ENCODE measurements at regions not wholly inside any gene's neighbourhood (a gene's known extent, or its start where the extent isn't known, plus 50 kb on each side); places are given as distances from the start of the nearest gene placed in this dataset.

GRCh38 chr11:13062115-13062514, 53.0 kb downstream of the RASSF10 start:
- no peak for TF ChIP-seq SIN3A (IDR thresholded peaks at IDR 0.05; ENCODE audit: borderline replicate concordance, insufficient read depth, low read length)
- no peak for TF ChIP-seq TAF1 (IDR thresholded peaks at IDR 0.05; ENCODE audit: borderline replicate concordance, insufficient read depth, low read length)
- no peak for TF ChIP-seq POLR2AphosphoS5 (IDR thresholded peaks at IDR 0.05; ENCODE audit: low read depth, low read length)
- TF ChIP-seq REST (IDR thresholded peaks at IDR 0.05; ENCODE audit: insufficient read depth in 1 of 2, low read depth in 2 of 2, low read length in 2 of 2), result no peak
- no peak for TF ChIP-seq FOXP2 (optimal IDR thresholded peaks at IDR 0.05; ENCODE audit: borderline replicate concordance, extremely low read depth, extremely low read length, insufficient read depth)

GRCh38 chr11:13064593-13064992, 55.5 kb downstream of the RASSF10 start:
- TF ChIP-seq POLR2AphosphoS5 (IDR thresholded peaks at IDR 0.05; ENCODE audit: low read depth, low read length) (no peak), TAF1 (IDR thresholded peaks at IDR 0.05; ENCODE audit: borderline replicate concordance, insufficient read depth, low read length) (no peak), REST (IDR thresholded peaks at IDR 0.05; ENCODE audit: insufficient read depth in 1 of 2, low read depth in 2 of 2, low read length in 2 of 2) (no peak), SIN3A (IDR thresholded peaks at IDR 0.05; ENCODE audit: borderline replicate concordance, insufficient read depth, low read length) (no peak), FOXP2 (optimal IDR thresholded peaks at IDR 0.05; ENCODE audit: borderline replicate concordance, extremely low read depth, extremely low read length, insufficient read depth) (no peak)

DNA sequence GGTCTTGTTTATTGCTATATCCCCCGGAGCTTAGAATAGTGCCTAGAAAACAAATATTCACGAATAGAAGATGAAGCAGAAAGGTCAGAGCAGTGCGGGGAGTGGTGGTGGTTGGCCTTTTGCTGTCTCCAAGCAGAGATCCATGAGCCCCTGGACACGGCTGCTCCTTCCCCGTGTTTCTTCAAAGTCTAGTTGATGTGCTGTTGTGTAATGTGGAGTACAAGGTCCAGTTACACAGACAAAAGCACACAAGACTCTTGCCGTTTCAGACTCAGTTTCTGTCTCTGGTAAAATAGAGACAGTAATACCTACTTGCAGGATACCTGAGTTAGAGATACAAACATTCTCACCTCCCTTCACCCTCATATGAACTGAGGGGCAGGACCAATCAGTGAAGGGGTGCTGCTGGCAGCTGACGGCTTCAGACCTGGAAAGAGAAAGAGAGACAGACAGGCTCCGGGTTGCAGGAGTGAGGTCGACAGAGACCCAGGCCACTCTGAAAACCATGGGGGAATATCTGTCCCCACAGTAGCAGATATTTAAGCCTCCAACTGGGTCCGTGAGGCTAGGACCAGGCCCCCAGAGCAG, 56.2 kb downstream of the RASSF10 start:
- no peak for TF ChIP-seq POLR2AphosphoS5 (IDR thresholded peaks at IDR 0.05; ENCODE audit: low read depth, low read length)

DNA sequence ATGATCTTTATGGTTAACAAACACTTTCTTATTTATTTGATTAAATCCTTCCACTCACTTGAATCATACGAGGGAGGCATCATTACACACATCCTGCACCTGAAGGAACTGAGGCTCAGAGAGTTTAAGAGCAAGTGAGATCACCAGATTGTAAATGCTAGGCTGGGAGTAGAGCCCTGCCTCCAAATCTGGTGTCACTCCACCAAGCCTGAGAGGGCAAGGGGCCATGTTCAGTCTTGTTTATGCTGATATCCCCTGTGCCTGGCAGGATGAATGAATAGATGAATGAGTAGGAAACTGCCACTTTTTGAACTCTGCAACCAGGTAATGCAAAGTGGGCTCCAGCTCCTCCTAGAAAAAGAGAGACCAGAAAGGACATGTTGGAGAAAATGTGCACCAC, 59.1 kb downstream of the RASSF10 start:
- no peak for TF ChIP-seq TAF1 (IDR thresholded peaks at IDR 0.05; ENCODE audit: borderline replicate concordance, insufficient read depth, low read length)
- no peak for TF ChIP-seq FOXP2 (optimal IDR thresholded peaks at IDR 0.05; ENCODE audit: borderline replicate concordance, extremely low read depth, extremely low read length, insufficient read depth)
- no peak for TF ChIP-seq POLR2AphosphoS5 (IDR thresholded peaks at IDR 0.05; ENCODE audit: low read depth, low read length)
- TF ChIP-seq REST (IDR thresholded peaks at IDR 0.05; ENCODE audit: insufficient read depth in 1 of 2, low read depth in 2 of 2, low read length in 2 of 2), result no peak
- TF ChIP-seq SIN3A (IDR thresholded peaks at IDR 0.05; ENCODE audit: borderline replicate concordance, insufficient read depth, low read length), result no peak

DNA sequence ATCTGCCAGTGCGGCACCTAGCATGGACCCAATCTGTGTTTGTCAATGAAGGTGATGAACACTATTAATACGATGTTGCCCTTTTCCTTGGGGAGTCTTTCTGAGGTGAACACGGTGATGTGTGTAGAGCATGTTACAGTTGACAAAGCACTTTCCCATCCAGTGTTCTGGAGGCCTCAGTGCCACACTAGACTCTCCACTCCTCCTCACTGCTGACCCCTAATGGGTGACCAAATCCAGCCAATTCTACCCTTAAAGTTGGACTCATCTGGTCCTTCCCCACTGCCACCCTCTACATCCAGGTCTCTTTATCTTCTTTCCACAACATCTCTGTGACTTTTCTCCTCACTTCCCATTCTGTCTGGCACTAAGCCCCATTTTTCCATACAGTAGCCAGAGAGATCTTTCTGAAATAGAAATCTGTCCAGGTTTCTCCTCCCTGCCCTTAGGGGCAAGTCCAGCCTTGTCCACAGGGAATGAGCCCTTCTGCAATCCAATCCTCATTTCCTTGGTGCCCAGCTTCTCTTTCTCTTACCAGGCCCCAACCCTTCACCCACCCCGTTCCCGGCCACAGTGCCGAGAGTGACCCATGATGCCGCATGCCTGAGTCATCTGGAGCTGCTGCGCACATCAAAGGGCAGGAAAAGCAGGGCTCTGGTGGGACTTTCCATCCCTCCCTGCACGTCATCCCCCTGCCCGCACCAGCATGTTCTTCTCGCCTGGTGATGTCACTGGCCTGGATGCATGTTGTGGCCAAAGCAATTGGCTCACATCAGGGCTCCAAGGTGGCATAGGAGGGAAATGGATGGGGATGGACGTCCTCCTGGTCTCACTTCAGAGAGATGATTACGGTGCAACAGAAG, 64.2 kb downstream of the RASSF10 start:
- TF ChIP-seq REST (IDR thresholded peaks at IDR 0.05; ENCODE audit: insufficient read depth in 1 of 2, low read depth in 2 of 2, low read length in 2 of 2) (no peak), TAF1 (IDR thresholded peaks at IDR 0.05; ENCODE audit: borderline replicate concordance, insufficient read depth, low read length) (no peak), SIN3A (IDR thresholded peaks at IDR 0.05; ENCODE audit: borderline replicate concordance, insufficient read depth, low read length) (no peak), POLR2AphosphoS5 (IDR thresholded peaks at IDR 0.05; ENCODE audit: low read depth, low read length) (no peak), FOXP2 (optimal IDR thresholded peaks at IDR 0.05; ENCODE audit: borderline replicate concordance, extremely low read depth, extremely low read length, insufficient read depth) (no peak)
